Liver (tissue), 3 donors: ENCODE measurements at regions not wholly inside any gene's neighbourhood (a gene's known extent, or its start where the extent isn't known, plus 50 kb on each side); places are given as distances from the start of the nearest gene placed in this dataset.

Experiments used
- CTCF ChIP-seq: fragments of 150-350 bp; IDR thresholded peaks from 2 replicates; pipeline ENCODE4 v1.5.1; 2017; ENCODE audit warnings: improper control_type of control experiment, low read depth, low read length; ENCODE audit not compliant: missing input control
- MAX ChIP-seq: IDR thresholded peaks from 2 replicates; pipeline ENCODE4 v1.6.1; 2016; ENCODE audit warnings: antibody characterized with exemption
- RAD21 ChIP-seq, 2 donors: IDR thresholded peaks; 2 replicates each; pipeline ENCODE4 v1.6.1; 2016; ENCODE audit warnings: antibody characterized with exemption in 2 of 2, mild to moderate bottlenecking in 2 of 2
- TF ChIP-seq, protein P1 (sequence below): IDR thresholded peaks from 2 replicates; pipeline ENCODE4 v1.6.1; 2016; ENCODE audit warnings: antibody characterized with exemption
- donor health status: healthy.
- donor health status: healthy.

DNA sequence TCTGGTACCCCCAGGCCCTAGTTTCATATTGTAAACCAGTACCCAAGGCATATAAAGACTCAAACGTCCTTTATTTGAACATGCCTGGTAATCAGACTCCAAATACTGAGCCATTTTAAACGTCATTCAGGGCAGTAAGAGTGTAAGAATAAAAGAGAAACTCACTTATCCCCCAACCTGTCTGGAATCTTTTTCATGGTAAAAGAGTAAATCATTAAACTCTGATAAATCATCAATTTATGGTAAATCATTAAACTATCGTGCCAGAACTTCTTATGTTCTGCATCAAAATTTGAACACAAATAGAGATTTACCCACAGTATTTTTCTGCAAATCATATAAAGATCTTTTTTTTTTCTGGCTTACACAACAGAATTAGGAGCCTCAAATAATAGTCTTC is 734.3 kb upstream of the POT1 start:
- no peak for TF ChIP-seq CTCF
- TF ChIP-seq, protein P1, sequence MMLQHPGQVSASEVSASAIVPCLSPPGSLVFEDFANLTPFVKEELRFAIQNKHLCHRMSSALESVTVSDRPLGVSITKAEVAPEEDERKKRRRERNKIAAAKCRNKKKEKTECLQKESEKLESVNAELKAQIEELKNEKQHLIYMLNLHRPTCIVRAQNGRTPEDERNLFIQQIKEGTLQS, result no peak
- no peak for TF ChIP-seq RAD21 (IDR thresholded peaks at IDR 0.05)
- TF ChIP-seq MAX, result no peak
